Erythroblast (primary cell): ENCODE measurements at regions not wholly inside any gene's neighbourhood (a gene's known extent, or its start where the extent isn't known, plus 50 kb on each side); places are given as distances from the start of the nearest gene placed in this dataset.

Experiments
- GATA1 ChIP-seq: IDR thresholded peaks from 2 replicates; pipeline ENCODE4 v1.6.1; 2011; ENCODE audit warnings: low read depth, mild to moderate bottlenecking, control low read depth, low read length, moderate library complexity
- POLR2A ChIP-seq: IDR thresholded peaks from 2 replicates; pipeline ENCODE4 v1.6.1; 2011; ENCODE audit warnings: mild to moderate bottlenecking, low read length

GRCh38 chr16:66169817-66170216 lies 196.7 kb upstream of the CDH5 start:
- TF ChIP-seq POLR2A (no peak), GATA1 (no peak)
